GM18520 (cell line): ENCODE measurements at regions not wholly inside any gene's neighbourhood (a gene's known extent, or its start where the extent isn't known, plus 50 kb on each side); places are given as distances from the start of the nearest gene placed in this dataset.

Experiments
- ATAC-seq: cut with Tn5 transposase; IDR thresholded peaks from one replicate; pipeline ENCODE4 v1.9.1; 2021; ENCODE audit not compliant: unreplicated experiment

- no peak for ATAC-seq
Observed at GRCh38 chr10:78547905-78548304, 514.2 kb downstream of the RPS24 start.

GRCh38 chr10:78548369-78548768, 514.7 kb downstream of the RPS24 start:
- ATAC-seq: no peak

- ATAC-seq: no peak
Observed at GRCh38 chr10:78549140-78549935, 515.7 kb downstream of the RPS24 start.

GRCh38 chr10:78550090-78550489, 516.4 kb downstream of the RPS24 start:
- no peak for ATAC-seq

GRCh38 chr10:78550716-78551115, 517.1 kb downstream of the RPS24 start:
- ATAC-seq: no peak

GRCh38 chr10:78551184-78552005, 517.4 kb upstream of the ZMIZ1 start:
- ATAC-seq: no peak

- ATAC-seq: no peak
Observed at GRCh38 chr10:78552261-78552811, 516.4 kb upstream of the ZMIZ1 start.

GRCh38 chr10:78553792-78554191, 515.0 kb upstream of the ZMIZ1 start:
- ATAC-seq: no peak

GRCh38 chr10:78555128-78555527, 513.6 kb upstream of the ZMIZ1 start:
- ATAC-seq: no peak

- no peak for ATAC-seq
Observed at GRCh38 chr10:78556705-78557432, 511.9 kb upstream of the ZMIZ1 start.

- ATAC-seq: no peak
Observed at GRCh38 chr10:78557433-78557925, 511.3 kb upstream of the ZMIZ1 start.

GRCh38 chr10:78559661-78560340, 509.0 kb upstream of the ZMIZ1 start:
- ATAC-seq: no peak

GRCh38 chr10:78560341-78560688, 508.5 kb upstream of the ZMIZ1 start:
- no peak for ATAC-seq

- no peak for ATAC-seq
Observed at GRCh38 chr10:78563314-78563713, 505.5 kb upstream of the ZMIZ1 start.

GRCh38 chr10:78565841-78566240, 502.9 kb upstream of the ZMIZ1 start:
- ATAC-seq: no peak

GRCh38 chr10:78566284-78567111, 502.3 kb upstream of the ZMIZ1 start:
- no peak for ATAC-seq

GRCh38 chr10:78567680-78568455, 500.9 kb upstream of the ZMIZ1 start:
- no peak for ATAC-seq

GRCh38 chr10:78568620-78569019, 500.1 kb upstream of the ZMIZ1 start:
- no peak for ATAC-seq

GRCh38 chr10:78570633-78571235, 498.0 kb upstream of the ZMIZ1 start:
- ATAC-seq: no peak
